Stomach (tissue), 4 donors: ENCODE measurements at regions not wholly inside any gene's neighbourhood (a gene's known extent, or its start where the extent isn't known, plus 50 kb on each side); places are given as distances from the start of the nearest gene placed in this dataset.

Experiments
- CTCF ChIP-seq, 7 experiments: fragments of 450-650 bp in 4 of 7; fragments of 200-600 bp in 3 of 7; sonication (generic) in 3 of 7; IDR thresholded peaks; one replicate each; pipeline ENCODE4 v1.5.1; 2016 to 2019; ENCODE audit warnings: antibody characterized with exemption in 7 of 7, control low read depth in 2 of 7, mild to moderate bottlenecking in 1 of 7
- EP300 ChIP-seq: sonication (generic); formaldehyde crosslinking; IDR thresholded peaks from one replicate; pipeline ENCODE4 v1.6.1; 2017; ENCODE audit warnings: antibody characterized with exemption
- POLR2A ChIP-seq, 4 donors: fragments of 450-650 bp; IDR thresholded peaks; one replicate each; pipeline ENCODE4 v1.6.1; 2016; ENCODE audit warnings: antibody characterized with exemption in 4 of 4, control low read depth in 2 of 4, mild to moderate bottlenecking in 1 of 4, moderate library complexity in 1 of 4

- TF ChIP-seq CTCF (IDR thresholded peaks at IDR 0.05): no peak
- TF ChIP-seq POLR2A (IDR thresholded peaks at IDR 0.05): no peak
- no peak for TF ChIP-seq EP300
Observed at GRCh38 chr2:65939687-65940086, 495.2 kb upstream of the MEIS1 start.
